ENCODE measurements at regions not wholly inside any gene's neighbourhood (a gene's known extent, or its start where the extent isn't known, plus 50 kb on each side); places are given as distances from the start of the nearest gene placed in this dataset.

GRCh38 chr11:10625982-10626311, 57.5 kb upstream of the LYVE1 start:
- Mint-ChIP-seq H3K36me3 (ENCODE audit: insufficient read depth) (no peaks in the 10 kb centered on the region), H3K27me3 (ENCODE audit: low read depth) (no peaks in the 10 kb centered on the region)

GRCh38 chr11:10625281-10625981, 57.0 kb upstream of the LYVE1 start:
- ATAC-seq (no peak), DNase-seq (no peak)
- Mint-ChIP-seq H3K4me3 (no peak overlapping the region), H3K27me3 (ENCODE audit: low read depth) (no peaks in the 10 kb centered on the region), H3K36me3 (ENCODE audit: insufficient read depth) (no peaks in the 10 kb centered on the region), H3K9me3 (no peaks in the 10 kb centered on the region), H3K4me1 (ENCODE audit: low read depth) (peaks cover 24% of the 10 kb centered on the region)

More at GRCh38 chr11:10625982-10626311, 57.5 kb upstream of the LYVE1 start:
- no peaks in the 10 kb centered on the region for H3K9me3 Mint-ChIP-seq
- H3K4me1 Mint-ChIP-seq (ENCODE audit: low read depth), result peaks cover 24% of the 10 kb centered on the region
- no peak for DNase-seq
- no peak overlapping the region for H3K4me3 Mint-ChIP-seq
- ATAC-seq, result no peak

GRCh38 chr11:10623797-10624761, 55.6 kb upstream of the LYVE1 start:
- no peaks in the 10 kb centered on the region for H3K36me3 Mint-ChIP-seq (ENCODE audit: insufficient read depth)

GRCh38 chr11:10622957-10623791, 54.7 kb upstream of the LYVE1 start:
- peaks cover 15% of the 10 kb centered on the region for H3K4me1 Mint-ChIP-seq (ENCODE audit: low read depth)
- no peak overlapping the region for H3K4me3 Mint-ChIP-seq
- ATAC-seq, result peak; percentile 28 to 41
- H3K27me3 Mint-ChIP-seq (ENCODE audit: low read depth), result no peaks in the 10 kb centered on the region
- no peak for DNase-seq
- no peaks in the 10 kb centered on the region for H3K36me3 Mint-ChIP-seq (ENCODE audit: insufficient read depth)
- no peaks in the 10 kb centered on the region for H3K9me3 Mint-ChIP-seq

More at GRCh38 chr11:10623797-10624761, 55.6 kb upstream of the LYVE1 start:
- no peaks in the 10 kb centered on the region for H3K27me3 Mint-ChIP-seq (ENCODE audit: low read depth)
- DNase-seq (no peak), ATAC-seq (peak in 1 of 2 donors; percentile 28)
- H3K4me3 Mint-ChIP-seq, result no peak overlapping the region
- H3K9me3 Mint-ChIP-seq, result no peaks in the 10 kb centered on the region
- H3K4me1 Mint-ChIP-seq (ENCODE audit: low read depth), result peaks cover 24% of the 10 kb centered on the region

- ATAC-seq (no peak), DNase-seq (no peak)
- peaks cover 15% of the 10 kb centered on the region for H3K4me1 Mint-ChIP-seq (ENCODE audit: low read depth)
- H3K4me3 Mint-ChIP-seq, result no peak overlapping the region
- H3K9me3 Mint-ChIP-seq, result no peaks in the 10 kb centered on the region
- H3K36me3 Mint-ChIP-seq (ENCODE audit: insufficient read depth), result no peaks in the 10 kb centered on the region
- H3K27me3 Mint-ChIP-seq (ENCODE audit: low read depth), result no peaks in the 10 kb centered on the region
These were observed 53.6 kb upstream of the LYVE1 start for GRCh38 chr11:10622108-10622507.

- Mint-ChIP-seq H3K27me3 (ENCODE audit: low read depth) (no peaks in the 10 kb centered on the region), H3K4me3 (no peak overlapping the region), H3K4me1 (ENCODE audit: low read depth) (peaks cover 15% of the 10 kb centered on the region), H3K36me3 (ENCODE audit: insufficient read depth) (no peaks in the 10 kb centered on the region), H3K9me3 (no peaks in the 10 kb centered on the region)
- DNase-seq, result no peak
- ATAC-seq, result no peak
These were observed 50.7 kb upstream of the LYVE1 start for GRCh38 chr11:10619131-10619680.

GRCh38 chr11:10618490-10618889, 50.0 kb upstream of the LYVE1 start:
- Mint-ChIP-seq H3K36me3 (ENCODE audit: insufficient read depth) (no peaks in the 10 kb centered on the region), H3K4me3 (no peak overlapping the region), H3K4me1 (ENCODE audit: low read depth) (peaks cover 7% of the 10 kb centered on the region), H3K9me3 (no peaks in the 10 kb centered on the region), H3K27me3 (ENCODE audit: low read depth) (peaks cover 2% of the 10 kb centered on the region)
- ATAC-seq (no peak), DNase-seq (no peak)
